HCT116 (cell line): ENCODE measurements at regions not wholly inside any gene's neighbourhood (a gene's known extent, or its start where the extent isn't known, plus 50 kb on each side); places are given as distances from the start of the nearest gene placed in this dataset.

ENCODE experiments used
- ATAC-seq: fragments of 200-7000 bp; cut with Tn5 transposase; 2 replicates; pipeline ENCODE4 v1.9.1; 2020; ENCODE audit warnings: mild to moderate bottlenecking, moderate library complexity
- BruUV-seq: library from RNA; stranded (reverse); fragments of 400-500 nt; replicated peaks from 2 replicates; lab custom pipeline; 2021; lab: Mats Ljungman, UMichigan
- CTCF ChIA-PET: fragments of 300-600 bp; sonication (Branson Sonifier 250); formaldehyde crosslinking; loops from one replicate; lab custom pipeline; 2021; ENCODE audit warnings: antibody characterized with exemption; lab: Charles Lee
- POLR2A ChIA-PET: fragments of 300-600, 350-600 bp; sonication (Branson Sonifier 250); formaldehyde crosslinking; loops from one replicate; lab custom pipeline; 2021; ENCODE audit warnings: antibody characterized with exemption; lab: Charles Lee
- RAD21 ChIA-PET, 2 experiments: fragments of 300-600 bp; sonication (Branson Sonifier 250); formaldehyde crosslinking; loops; one replicate each; lab custom pipeline; 2023; ENCODE audit warnings: low total read pairs in 2 of 2; ENCODE audit not compliant: uncharacterized antibody in 2 of 2, unreplicated experiment in 2 of 2, low non-redundant PET in 1 of 2; lab: Charles Lee
- DNase-seq: peaks from one replicate; pipeline ENCODE4 v3.0.0-alpha.2; 2010; ENCODE audit warnings: low read depth, low spot score
- H2AFZ ChIP-seq: fragments of 200-600 bp; shearing (Covaris generic), sonication (generic); 2 replicates; pipeline ENCODE4 v1.6.1; 2017; ENCODE audit warnings: low read depth, mixed run types, mixed read lengths, antibody characterized with exemption, low read length; ENCODE audit not compliant: poor library complexity, severe bottlenecking
- H3K27ac ChIP-seq: 2 replicates; pipeline ENCODE4 v1.5.1; 2012; ENCODE audit warnings: low read depth, low read length
- H3K27me3 ChIP-seq: fragments of 200-600 bp; sonication (generic); 2 replicates; pipeline ENCODE4 v1.6.1; 2016; ENCODE audit warnings: mixed run types, low read length, mixed read lengths; ENCODE audit not compliant: insufficient read depth
- H3K36me3 ChIP-seq, 2 experiments: fragments of 200-500 bp in 1 of 2; fragments of 200-600 bp in 1 of 2; sonication (Bioruptor generic) in 1 of 2; sonication (generic) in 1 of 2; 2 replicates each; pipeline versions ENCODE4 v1.5.1 to v1.6.1; 2014 to 2016; ENCODE audit warnings: low read length in 2 of 2, inconsistent platforms in 1 of 2, mixed read lengths in 1 of 2, mixed run types in 1 of 2; ENCODE audit not compliant: insufficient read depth in 2 of 2, control insufficient read depth in 1 of 2
- H3K4me1 ChIP-seq, 2 experiments: fragments of 200-600 bp in 1 of 2; sonication (generic) in 1 of 2; 2 replicates each; pipeline versions ENCODE4 v1.5.1 to v1.6.1; 2012 to 2017; ENCODE audit warnings: low read length in 2 of 2, inconsistent platforms in 1 of 2, mild to moderate bottlenecking in 1 of 2, mixed read lengths in 1 of 2, mixed run types in 1 of 2, moderate library complexity in 1 of 2; ENCODE audit not compliant: insufficient read depth in 2 of 2, control insufficient read depth in 1 of 2
- H3K4me2 ChIP-seq: fragments of 200-600 bp; sonication (generic); 2 replicates; pipeline ENCODE4 v1.6.1; 2017; ENCODE audit warnings: mixed run types, low read length, mixed read lengths
- H3K4me3 ChIP-seq, 2 experiments: fragments of 200-600 bp in 1 of 2; sonication (generic) in 1 of 2; replicated peaks in 1 of 2; 2 replicates each; pipeline ENCODE4 v1.5.1; 2011 to 2016; ENCODE audit warnings: low read length in 2 of 2, control low read depth in 1 of 2, low read depth in 1 of 2, mild to moderate bottlenecking in 1 of 2, mixed read lengths in 1 of 2, mixed run types in 1 of 2
- H3K79me2 ChIP-seq: fragments of 200-600 bp; sonication (generic); 2 replicates; pipeline ENCODE4 v1.6.1; 2017; ENCODE audit warnings: mild to moderate bottlenecking, mixed run types, low read length, moderate library complexity, mixed read lengths; ENCODE audit not compliant: insufficient read depth
- H3K9ac ChIP-seq: fragments of 200-600 bp; sonication (generic); 2 replicates; pipeline ENCODE4 v1.6.1; 2016; ENCODE audit warnings: low read length, mixed read lengths
- H3K9me2 ChIP-seq: fragments of 200-600 bp; sonication (generic), shearing (Covaris generic); 2 replicates; pipeline ENCODE4 v1.6.1; 2017; ENCODE audit warnings: mixed run types, mild to moderate bottlenecking, moderate library complexity; ENCODE audit not compliant: insufficient read depth
- H3K9me3 ChIP-seq, 2 experiments: fragments of 200-500 bp in 1 of 2; fragments of 200-600 bp in 1 of 2; sonication (Bioruptor generic) in 1 of 2; sonication (generic) in 1 of 2; 2 replicates each; pipeline ENCODE4 v1.6.1; 2014 to 2017; ENCODE audit warnings: low read length in 2 of 2, mixed read lengths in 2 of 2, inconsistent platforms in 1 of 2, low read depth in 1 of 2, mild to moderate bottlenecking in 1 of 2, mixed run types in 1 of 2, moderate library complexity in 1 of 2; ENCODE audit not compliant: control insufficient read depth in 1 of 2, insufficient read depth in 1 of 2
- H4K20me1 ChIP-seq: fragments of 200-600 bp; sonication (generic), shearing (Covaris generic); 2 replicates; pipeline ENCODE4 v1.6.1; 2017; ENCODE audit warnings: mixed run types, mild to moderate bottlenecking, moderate library complexity; ENCODE audit not compliant: insufficient read depth
- ATF3 ChIP-seq: IDR thresholded peaks from 2 replicates; pipeline ENCODE4 v1.6.1; 2012
- CEBPB ChIP-seq: IDR thresholded peaks from 2 replicates; pipeline ENCODE4 v1.6.1; 2012; ENCODE audit warnings: low read depth
- ELF1 ChIP-seq: IDR thresholded peaks from 2 replicates; pipeline ENCODE4 v1.6.1; 2012; ENCODE audit warnings: low read depth, borderline replicate concordance
- FOSL1 ChIP-seq: IDR thresholded peaks from 2 replicates; pipeline ENCODE4 v1.6.1; 2012; ENCODE audit warnings: low read depth
- JUND ChIP-seq: IDR thresholded peaks from 2 replicates; pipeline ENCODE4 v1.6.1; 2012
- REST ChIP-seq: IDR thresholded peaks from 2 replicates; pipeline ENCODE4 v1.6.1; 2012; ENCODE audit warnings: low read depth
- SRF ChIP-seq: IDR thresholded peaks from 2 replicates; pipeline ENCODE4 v1.6.1; 2012; ENCODE audit warnings: low read depth
- YY1 ChIP-seq: IDR thresholded peaks from 2 replicates; pipeline ENCODE4 v1.6.1; 2011; ENCODE audit warnings: low read length, low read depth, moderate library complexity, mild to moderate bottlenecking; ENCODE audit not compliant: insufficient replicate concordance; ENCODE audit errors: extremely low read depth
- intact Hi-C: fragments of 100-400 bp; cut with micrococcal nuclease; formaldehyde crosslinking; loops from 2 replicates; pipeline ENCODE4 v1.10.0; 2022

- H3K27ac ChIP-seq: no peak overlapping the region
- no peaks in the 10 kb centered on the region for H3K27me3 ChIP-seq
- H3K9me2 ChIP-seq: no peaks in the 10 kb centered on the region
- H3K9me3 ChIP-seq: no peaks in the 10 kb centered on the region
- no peaks in the 10 kb centered on the region for H3K36me3 ChIP-seq
- RAD21 ChIA-PET: no interaction called here
- H3K4me3 ChIP-seq: no peak overlapping the region
- H2AFZ ChIP-seq: no peak overlapping the region
- H4K20me1 ChIP-seq: no peaks in the 10 kb centered on the region
- BruUV-seq: no TSS peak
- DNase-seq (no peak), ATAC-seq (no peak)
- TF ChIP-seq ELF1 (no peak), JUND (no peak), YY1 (no peak), SRF (no peak), CEBPB (no peak), REST (no peak), ATF3 (no peak), FOSL1 (no peak)
- no peak overlapping the region for H3K9ac ChIP-seq
- no peak overlapping the region for H3K4me2 ChIP-seq
- CTCF ChIA-PET: no interaction called here
- peaks cover 0 to 16% of the 10 kb centered on the region in 2 experiments; a peak in 3 of 4 replicates for H3K4me1 ChIP-seq
- intact Hi-C loops: no loop called here
- POLR2A ChIA-PET: interaction anchor here (0.7 kb wide), 1 partner anchor 125 kb away, joined by 3 read pairs; no protein-coding TSS in a partner anchor
- no peaks in the 10 kb centered on the region for H3K79me2 ChIP-seq
These were observed 186.8 kb downstream of the COPRS start for GRCh38 chr17:31672161-31672819.
